ENCODE measurements at regions not wholly inside any gene's neighbourhood (a gene's known extent, or its start where the extent isn't known, plus 50 kb on each side); places are given as distances from the start of the nearest gene placed in this dataset.

DNA sequence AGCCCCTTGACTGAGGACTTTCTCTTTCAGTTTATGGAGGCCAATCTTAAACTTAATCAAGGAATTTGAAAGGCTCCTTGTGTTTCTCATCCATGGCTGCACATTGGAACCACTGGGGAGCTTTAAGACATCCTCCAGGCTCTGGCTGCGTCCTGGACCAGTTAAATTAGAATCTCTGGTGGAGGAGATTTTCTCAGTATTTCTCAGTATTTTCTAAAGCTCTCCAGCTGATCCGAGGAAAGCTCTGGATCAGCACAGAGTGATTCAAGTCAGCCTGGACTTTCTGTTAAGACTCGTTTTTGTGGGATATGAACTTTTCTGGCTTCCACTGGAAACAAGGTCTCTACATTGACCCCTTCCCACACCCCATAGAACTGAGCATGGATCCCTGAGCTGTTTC lies 249.8 kb downstream of the STK31 start:
- TF ChIP-seq, protein P1, sequence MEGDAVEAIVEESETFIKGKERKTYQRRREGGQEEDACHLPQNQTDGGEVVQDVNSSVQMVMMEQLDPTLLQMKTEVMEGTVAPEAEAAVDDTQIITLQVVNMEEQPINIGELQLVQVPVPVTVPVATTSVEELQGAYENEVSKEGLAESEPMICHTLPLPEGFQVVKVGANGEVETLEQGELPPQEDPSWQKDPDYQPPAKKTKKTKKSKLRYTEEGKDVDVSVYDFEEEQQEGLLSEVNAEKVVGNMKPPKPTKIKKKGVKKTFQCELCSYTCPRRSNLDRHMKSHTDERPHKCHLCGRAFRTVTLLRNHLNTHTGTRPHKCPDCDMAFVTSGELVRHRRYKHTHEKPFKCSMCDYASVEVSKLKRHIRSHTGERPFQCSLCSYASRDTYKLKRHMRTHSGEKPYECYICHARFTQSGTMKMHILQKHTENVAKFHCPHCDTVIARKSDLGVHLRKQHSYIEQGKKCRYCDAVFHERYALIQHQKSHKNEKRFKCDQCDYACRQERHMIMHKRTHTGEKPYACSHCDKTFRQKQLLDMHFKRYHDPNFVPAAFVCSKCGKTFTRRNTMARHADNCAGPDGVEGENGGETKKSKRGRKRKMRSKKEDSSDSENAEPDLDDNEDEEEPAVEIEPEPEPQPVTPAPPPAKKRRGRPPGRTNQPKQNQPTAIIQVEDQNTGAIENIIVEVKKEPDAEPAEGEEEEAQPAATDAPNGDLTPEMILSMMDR (IDR thresholded peaks at IDR 0.05): no peak
- no peak for TF ChIP-seq POLR2AphosphoS5 (IDR thresholded peaks at IDR 0.05; ENCODE audit: insufficient read depth in 1 of 2, low read depth in 1 of 2)
